ENCODE measurements at regions not wholly inside any gene's neighbourhood (a gene's known extent, or its start where the extent isn't known, plus 50 kb on each side); places are given as distances from the start of the nearest gene placed in this dataset.

DNA sequence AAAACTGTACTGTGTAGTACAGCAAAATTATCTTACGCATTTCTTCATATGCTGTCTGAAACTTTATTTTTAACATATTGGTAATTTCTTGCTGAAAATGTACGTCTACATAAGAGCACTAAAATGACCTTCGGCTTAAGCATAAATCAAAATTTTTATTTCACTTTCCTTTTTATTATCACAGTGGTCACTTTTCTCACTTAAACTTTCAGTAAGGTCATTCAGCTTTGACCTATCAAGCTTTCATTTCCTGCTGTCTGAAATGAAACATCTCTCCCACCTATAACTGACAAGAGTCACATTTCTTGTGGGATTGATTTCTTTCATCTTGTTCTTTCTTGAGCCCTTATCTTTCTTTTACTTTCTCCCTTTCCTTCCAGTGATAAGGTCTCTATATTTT is 2212.7 kb upstream of the PCDH20 start:
- Histone ChIP-seq H3K27me3 (ENCODE audit: control insufficient read depth in 1 of 2, insufficient read depth in 2 of 2, low read length in 2 of 2) (no peaks in the 10 kb centered on the region), H3K36me3 (ENCODE audit: insufficient read depth, low read length) (no peaks in the 10 kb centered on the region), H3K4me3 (ENCODE audit: low read length) (no peak overlapping the region), H3K27ac (ENCODE audit: low read depth in 1 of 2, low read length in 2 of 2) (no peak overlapping the region), H3K4me1 (ENCODE audit: insufficient read depth, low read length) (no peaks in the 10 kb centered on the region), H3K9me3 (ENCODE audit: control insufficient read depth in 1 of 2, insufficient read depth in 1 of 2, low read length in 2 of 2) (peaks cover 0 to 7% of the 10 kb centered on the region in 2 experiments)
- Mint-ChIP-seq H3K36me3 (ENCODE audit: low read depth) (no peaks in the 10 kb centered on the region), H3K27me3 (no peaks in the 10 kb centered on the region), H3K4me3 (no peak overlapping the region), H3K9me3 (peaks cover 18% of the 10 kb centered on the region), H3K4me1 (ENCODE audit: low read depth) (no peaks in the 10 kb centered on the region), H3K27ac (no peak overlapping the region)
- DNase-seq (no peak), ATAC-seq (ENCODE audit: poor library complexity) (no peak)
- intact Hi-C loops (cut with DNase I, micrococcal nuclease) = no loop called here
- TF ChIP-seq, protein P1, sequence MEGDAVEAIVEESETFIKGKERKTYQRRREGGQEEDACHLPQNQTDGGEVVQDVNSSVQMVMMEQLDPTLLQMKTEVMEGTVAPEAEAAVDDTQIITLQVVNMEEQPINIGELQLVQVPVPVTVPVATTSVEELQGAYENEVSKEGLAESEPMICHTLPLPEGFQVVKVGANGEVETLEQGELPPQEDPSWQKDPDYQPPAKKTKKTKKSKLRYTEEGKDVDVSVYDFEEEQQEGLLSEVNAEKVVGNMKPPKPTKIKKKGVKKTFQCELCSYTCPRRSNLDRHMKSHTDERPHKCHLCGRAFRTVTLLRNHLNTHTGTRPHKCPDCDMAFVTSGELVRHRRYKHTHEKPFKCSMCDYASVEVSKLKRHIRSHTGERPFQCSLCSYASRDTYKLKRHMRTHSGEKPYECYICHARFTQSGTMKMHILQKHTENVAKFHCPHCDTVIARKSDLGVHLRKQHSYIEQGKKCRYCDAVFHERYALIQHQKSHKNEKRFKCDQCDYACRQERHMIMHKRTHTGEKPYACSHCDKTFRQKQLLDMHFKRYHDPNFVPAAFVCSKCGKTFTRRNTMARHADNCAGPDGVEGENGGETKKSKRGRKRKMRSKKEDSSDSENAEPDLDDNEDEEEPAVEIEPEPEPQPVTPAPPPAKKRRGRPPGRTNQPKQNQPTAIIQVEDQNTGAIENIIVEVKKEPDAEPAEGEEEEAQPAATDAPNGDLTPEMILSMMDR (IDR thresholded peaks at IDR 0.05) = no peak
- ChIA-PET POLR2A (no interaction called here), CTCF (no interaction called here)

DNA sequence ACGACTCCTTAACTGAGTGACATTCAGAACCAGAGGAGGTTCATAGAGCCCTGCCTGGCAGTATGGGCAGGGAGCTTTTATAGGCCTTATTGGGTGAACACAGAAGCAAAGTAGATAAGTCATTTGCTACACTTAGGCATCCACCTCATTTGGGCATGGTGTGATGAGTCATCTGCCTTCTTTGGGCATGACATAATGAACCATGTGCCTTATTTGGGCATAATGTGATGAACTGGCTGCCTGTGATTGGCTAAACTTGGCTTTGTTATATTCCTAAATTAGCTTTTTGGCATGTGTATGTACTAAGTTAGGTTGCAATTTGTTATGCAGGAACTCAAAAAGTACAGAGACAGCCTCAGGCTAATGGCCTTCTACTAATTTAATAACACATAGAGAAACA is 2210.2 kb upstream of the PCDH20 start:
- no peaks in the 10 kb centered on the region for H3K4me1 Mint-ChIP-seq (ENCODE audit: low read depth)
- POLR2A ChIA-PET = no interaction called here
- CTCF ChIA-PET = no interaction called here
- ATAC-seq (ENCODE audit: poor library complexity) (no peak), DNase-seq (no peak)
- no peaks in the 10 kb centered on the region for H3K36me3 Mint-ChIP-seq (ENCODE audit: low read depth)
- no peaks in the 10 kb centered on the region for H3K27me3 Mint-ChIP-seq
- peaks cover 20% of the 10 kb centered on the region for H3K9me3 Mint-ChIP-seq
- TF ChIP-seq, protein P1 (IDR thresholded peaks at IDR 0.05) = no peak
- no peak overlapping the region for H3K4me3 Mint-ChIP-seq
- H3K27ac Mint-ChIP-seq = no peak overlapping the region
- Histone ChIP-seq H3K9me3 (ENCODE audit: control insufficient read depth in 1 of 2, insufficient read depth in 1 of 2, low read length in 2 of 2) (peaks cover 0 to 7% of the 10 kb centered on the region in 2 experiments), H3K27ac (ENCODE audit: low read depth in 1 of 2, low read length in 2 of 2) (no peak overlapping the region), H3K27me3 (ENCODE audit: control insufficient read depth in 1 of 2, insufficient read depth in 2 of 2, low read length in 2 of 2) (no peaks in the 10 kb centered on the region), H3K4me3 (ENCODE audit: low read length) (no peak overlapping the region), H3K36me3 (ENCODE audit: insufficient read depth, low read length) (no peaks in the 10 kb centered on the region), H3K4me1 (ENCODE audit: insufficient read depth, low read length) (no peaks in the 10 kb centered on the region)
- intact Hi-C loops (cut with DNase I, micrococcal nuclease) = no loop called here

DNA sequence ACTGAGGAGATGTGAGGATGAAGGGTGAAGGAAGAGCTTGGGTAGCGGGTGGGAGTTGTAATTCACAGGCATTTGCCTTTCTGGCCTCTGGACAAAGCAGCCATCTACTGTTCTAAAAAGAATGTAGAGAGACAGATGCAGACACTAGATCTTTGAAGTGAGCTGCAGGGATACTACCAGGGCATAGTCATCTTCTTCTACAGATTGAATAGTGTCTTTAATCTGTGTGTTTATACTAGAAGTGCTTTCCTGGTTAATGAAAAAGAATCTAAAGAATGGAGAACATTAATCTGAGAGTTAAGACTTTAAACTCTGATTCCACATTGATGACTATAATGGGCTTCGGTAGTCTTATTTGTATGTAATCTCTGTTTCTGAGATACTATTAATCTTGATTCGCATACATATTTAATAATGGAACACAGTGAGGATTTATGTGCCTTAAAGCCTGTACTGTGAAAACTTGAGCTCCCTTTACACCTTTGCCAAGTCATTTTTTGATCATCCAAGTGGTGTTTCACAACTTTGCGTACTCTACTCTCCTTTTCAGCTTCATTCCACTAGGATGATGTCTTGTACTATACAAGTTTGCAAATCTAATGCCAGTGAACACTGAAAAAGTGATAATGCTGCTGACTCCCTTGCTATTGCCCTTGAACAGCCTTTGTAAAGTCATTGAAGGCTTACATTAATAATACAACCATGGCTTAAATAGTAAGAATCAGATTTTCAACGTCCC is 2199.4 kb upstream of the PCDH20 start:
- no peak for DNase-seq
- Histone ChIP-seq H3K27ac (ENCODE audit: low read depth in 1 of 2, low read length in 2 of 2) (no peak overlapping the region), H3K4me3 (ENCODE audit: low read length) (no peak overlapping the region), H3K4me1 (ENCODE audit: insufficient read depth, low read length) (no peaks in the 10 kb centered on the region), H3K9me3 (ENCODE audit: control insufficient read depth in 1 of 2, insufficient read depth in 1 of 2, low read length in 2 of 2) (no peaks in the 10 kb centered on the region), H3K27me3 (ENCODE audit: control insufficient read depth in 1 of 2, insufficient read depth in 2 of 2, low read length in 2 of 2) (no peaks in the 10 kb centered on the region), H3K36me3 (ENCODE audit: insufficient read depth, low read length) (no peaks in the 10 kb centered on the region)
- POLR2A ChIA-PET = no interaction called here
- Mint-ChIP-seq H3K27me3 (no peaks in the 10 kb centered on the region), H3K27ac (no peak overlapping the region), H3K4me3 (no peak overlapping the region), H3K36me3 (ENCODE audit: low read depth) (no peaks in the 10 kb centered on the region), H3K9me3 (peaks cover 7% of the 10 kb centered on the region), H3K4me1 (ENCODE audit: low read depth) (no peaks in the 10 kb centered on the region)
- TF ChIP-seq, protein P1 (IDR thresholded peaks at IDR 0.05) = no peak
- intact Hi-C loops (cut with DNase I, micrococcal nuclease) = no loop called here
- no peak for ATAC-seq (ENCODE audit: poor library complexity)
- CTCF ChIA-PET = no interaction called here
